NCI-H2171 (cell line): ENCODE measurements at regions not wholly inside any gene's neighbourhood (a gene's known extent, or its start where the extent isn't known, plus 50 kb on each side); places are given as distances from the start of the nearest gene placed in this dataset.

Source experiments
- DNase-seq: peaks from one replicate; lab custom pipeline; 2025; lab: John Stamatoyannopoulos, UW

- no peak for DNase-seq
These were observed 1825.1 kb upstream of the IGFBP7 start for GRCh38 chr4:58935332-58935731.

GRCh38 chr4:58936436-58936835 lies 1826.3 kb upstream of the IGFBP7 start:
- no peak for DNase-seq

GRCh38 chr4:58940167-58940566 lies 1830.0 kb upstream of the IGFBP7 start:
- no peak for DNase-seq

GRCh38 chr4:58941286-58941685 lies 1831.1 kb upstream of the IGFBP7 start:
- DNase-seq = no peak

GRCh38 chr4:58953575-58953974 lies 1843.4 kb upstream of the IGFBP7 start:
- no peak for DNase-seq

- DNase-seq = no peak
These were observed 1847.5 kb upstream of the IGFBP7 start for GRCh38 chr4:58957711-58958110.

GRCh38 chr4:58961283-58961682 lies 1851.1 kb upstream of the IGFBP7 start:
- DNase-seq = no peak

- DNase-seq = no peak
These were observed 1851.7 kb upstream of the IGFBP7 start for GRCh38 chr4:58961925-58962324.

- no peak for DNase-seq
These were observed 1852.2 kb upstream of the IGFBP7 start for GRCh38 chr4:58962424-58962823.

- no peak for DNase-seq
These were observed 1871.6 kb upstream of the IGFBP7 start for GRCh38 chr4:58981828-58982227.

- no peak for DNase-seq
These were observed 1873.7 kb upstream of the IGFBP7 start for GRCh38 chr4:58983887-58984286.

GRCh38 chr4:59002148-59002547 lies 1892.0 kb upstream of the IGFBP7 start:
- no peak for DNase-seq

- DNase-seq = no peak
These were observed 1914.1 kb upstream of the IGFBP7 start for GRCh38 chr4:59024257-59024656.

- DNase-seq = no peak
These were observed 1927.6 kb upstream of the IGFBP7 start for GRCh38 chr4:59037812-59038211.

GRCh38 chr4:59039046-59039445 lies 1928.9 kb upstream of the IGFBP7 start:
- no peak for DNase-seq

- DNase-seq = no peak
These were observed 1934.2 kb upstream of the IGFBP7 start for GRCh38 chr4:59044286-59044900.

GRCh38 chr4:59054086-59054485 lies 1943.9 kb upstream of the IGFBP7 start:
- DNase-seq = no peak

GRCh38 chr4:59057804-59058203 lies 1947.6 kb upstream of the IGFBP7 start:
- DNase-seq = no peak

GRCh38 chr4:59058543-59058942 lies 1948.4 kb upstream of the IGFBP7 start:
- DNase-seq = no peak

- DNase-seq = no peak
These were observed 1950.0 kb upstream of the IGFBP7 start for GRCh38 chr4:59060002-59060846.

- DNase-seq = no peak
These were observed 1950.7 kb upstream of the IGFBP7 start for GRCh38 chr4:59060895-59061294.

GRCh38 chr4:59063015-59063720 lies 1953.0 kb upstream of the IGFBP7 start:
- DNase-seq = no peak
